ENCODE measurements at regions not wholly inside any gene's neighbourhood (a gene's known extent, or its start where the extent isn't known, plus 50 kb on each side); places are given as distances from the start of the nearest gene placed in this dataset.
A peak's percentile ranks its signal among the peaks of the same experiment; 100 is the strongest.

DNA sequence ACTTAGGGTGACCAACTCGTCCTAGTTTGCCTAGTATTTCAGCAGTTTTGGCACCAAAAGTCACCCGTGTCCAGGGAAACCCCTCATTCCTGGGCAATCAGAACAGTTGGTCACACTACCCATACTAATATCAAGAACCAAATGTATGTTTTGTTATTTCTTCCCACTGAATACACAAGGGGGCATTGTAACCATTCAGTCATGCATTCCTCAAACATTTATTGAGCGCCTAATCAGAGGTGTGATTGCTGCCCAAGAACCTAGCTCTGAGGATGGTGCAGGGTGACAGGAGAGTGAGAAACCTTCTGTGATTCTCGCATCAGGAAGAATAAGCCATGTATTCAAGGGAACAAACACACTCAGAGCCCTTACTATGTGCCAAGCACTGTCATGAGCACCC lies 69.8 kb upstream of the RAI2 start:
- TF ChIP-seq CTCF (IDR thresholded peaks at IDR 0.05) (0 out of 2 replicates have a peak, but pooled peaks have one; percentile 8), ZFX (IDR thresholded peaks at IDR 0.05; ENCODE audit: borderline replicate concordance) (no peak)

Measured in 22Rv1 (cell line).